ENCODE measurements at regions not wholly inside any gene's neighbourhood (a gene's known extent, or its start where the extent isn't known, plus 50 kb on each side); places are given as distances from the start of the nearest gene placed in this dataset.

GRCh38 chr18:33871363-33872025, 293.5 kb downstream of the ASXL3 start:
- H3K4me1 ChIP-seq (ENCODE audit: insufficient read depth): peaks cover 5% of the 10 kb centered on the region; the same call in 1 of the 2 replicates
- ATAC-seq (no peak), DNase-seq (ENCODE audit: low spot score) (no peak)
- H3K36me3 Mint-ChIP-seq (ENCODE audit: low read depth): no peaks in the 10 kb centered on the region
- H3K9me2 ChIP-seq (ENCODE audit: insufficient read depth): no peaks in the 10 kb centered on the region
- no peaks in the 10 kb centered on the region for H3K27me3 Mint-ChIP-seq (ENCODE audit: insufficient read depth, low read depth, poor library complexity)
- no peaks in the 10 kb centered on the region for H3K79me2 ChIP-seq (replicated peaks; ENCODE audit: insufficient read depth)
- no peak overlapping the region for H3K4me3 ChIP-seq
- H4K20me1 ChIP-seq (replicated peaks; ENCODE audit: insufficient read depth): no peaks in the 10 kb centered on the region
- H3K36me3 ChIP-seq (ENCODE audit: insufficient read depth): no peaks in the 10 kb centered on the region
- TF ChIP-seq POLR2AphosphoS5 (IDR thresholded peaks at IDR 0.05; ENCODE audit: low read depth) (no peak), REST (IDR thresholded peaks at IDR 0.05; ENCODE audit: unreplicated experiment) (no peak), EZH2 (IDR thresholded peaks at IDR 0.05; ENCODE audit: low read depth, unreplicated experiment) (no peak), CTCF (conservative IDR thresholded peaks at IDR 0.05; ENCODE audit: low read depth in 2 of 2) (no peak)
- H2AFZ ChIP-seq: 0 out of 2 replicates have a peak overlapping the region, but pooled peaks have one; percentile 43
- no peaks in the 10 kb centered on the region for H3K9me3 Mint-ChIP-seq
- H3K4me1 Mint-ChIP-seq: 0 out of 3 replicates have a peak, but pooled peaks cover 4% of the 10 kb centered on the region
- H3K27me3 ChIP-seq (ENCODE audit: insufficient read depth): no peaks in the 10 kb centered on the region
- H3K27ac Mint-ChIP-seq: no peak overlapping the region
- H3K4me3 Mint-ChIP-seq: no peak overlapping the region
- no peak overlapping the region for H3K4me2 ChIP-seq
- no peaks in the 10 kb centered on the region for H3F3A ChIP-seq (replicated peaks; ENCODE audit: low read depth)
- no peak overlapping the region for H3K27ac ChIP-seq (ENCODE audit: low read depth)

GRCh38 chr18:33870059-33870458, 292.0 kb downstream of the ASXL3 start:
- no peak for ATAC-seq

More at GRCh38 chr18:33870059-33870458, 292.0 kb downstream of the ASXL3 start:
- Histone ChIP-seq H3K4me2 (no peak overlapping the region), H3F3A (replicated peaks; ENCODE audit: low read depth) (no peaks in the 10 kb centered on the region), H3K9me2 (ENCODE audit: insufficient read depth) (no peaks in the 10 kb centered on the region), H3K27me3 (ENCODE audit: insufficient read depth) (no peaks in the 10 kb centered on the region), H3K27ac (ENCODE audit: low read depth) (no peak overlapping the region), H3K4me1 (ENCODE audit: insufficient read depth) (peaks cover 5% of the 10 kb centered on the region; the same call in 1 of the 2 replicates), H2AFZ (no peak overlapping the region), H3K79me2 (replicated peaks; ENCODE audit: insufficient read depth) (no peaks in the 10 kb centered on the region), H3K4me3 (no peak overlapping the region), H3K36me3 (ENCODE audit: insufficient read depth) (no peaks in the 10 kb centered on the region), H4K20me1 (replicated peaks; ENCODE audit: insufficient read depth) (no peaks in the 10 kb centered on the region)
- H3K9me3 Mint-ChIP-seq: peaks cover 6% of the 10 kb centered on the region; the same call in 1 of the 3 replicates
- no peaks in the 10 kb centered on the region for H3K27me3 Mint-ChIP-seq (ENCODE audit: insufficient read depth, low read depth, poor library complexity)
- H3K4me3 Mint-ChIP-seq: no peak overlapping the region
- peak; percentile 6 for DNase-seq (ENCODE audit: low spot score)
- 0 out of 3 replicates have a peak, but pooled peaks cover 4% of the 10 kb centered on the region for H3K4me1 Mint-ChIP-seq
- TF ChIP-seq ZNF331 (CRISPR knock-in tag; IDR thresholded peaks at IDR 0.05; ENCODE audit: low read depth): no peak
- no peak for TF ChIP-seq EZH2phosphoT487 (IDR thresholded peaks at IDR 0.05; ENCODE audit: unreplicated experiment)
- no peak for TF ChIP-seq ZNF114 (CRISPR knock-in tag; IDR thresholded peaks at IDR 0.05)
- no peak for TF ChIP-seq EZH2 (IDR thresholded peaks at IDR 0.05; ENCODE audit: low read depth, unreplicated experiment)
- no peak for TF ChIP-seq CREB1 (CRISPR knock-in tag; IDR thresholded peaks at IDR 0.05; ENCODE audit: low read depth)
- TF ChIP-seq JUNB (IDR thresholded peaks at IDR 0.05; ENCODE audit: unreplicated experiment): no peak
- no peak overlapping the region for H3K27ac Mint-ChIP-seq
- peaks cover 6% of the 10 kb centered on the region; the same call in 1 of the 3 replicates for H3K36me3 Mint-ChIP-seq (ENCODE audit: low read depth)

Data from GM23338 (cell line).